Activated CD4-positive, alpha-beta T cell treated with anti-CD3 and anti-CD28 coated beads, Interleukin-2, amount 50 U/mL, for 1 hour (primary cell): ENCODE measurements at regions not wholly inside any gene's neighbourhood (a gene's known extent, or its start where the extent isn't known, plus 50 kb on each side); places are given as distances from the start of the nearest gene placed in this dataset.
"Not testable (repeated sequence)": the region's sequence is repeated elsewhere in the genome, so short reads cannot be mapped to it uniquely, and the experiment has no call there.

Experiments
- DNase-seq: peaks from one replicate; pipeline ENCODE4 v3.0.0-alpha.2; 2020

GRCh38 chr17:14522795-14523387 lies 222.0 kb downstream of the HS3ST3B1 start:
- DNase-seq, result no peak

GRCh38 chr17:14518919-14519318 lies 218.0 kb downstream of the HS3ST3B1 start:
- not testable (repeated sequence) for DNase-seq

GRCh38 chr17:14514973-14515372 lies 214.1 kb downstream of the HS3ST3B1 start:
- no peak for DNase-seq

- no peak for DNase-seq
These were observed 213.0 kb downstream of the HS3ST3B1 start for GRCh38 chr17:14513835-14514234.

- DNase-seq, result no peak
These were observed 209.3 kb downstream of the HS3ST3B1 start for GRCh38 chr17:14510136-14510535.

- DNase-seq, result no peak
These were observed 207.3 kb downstream of the HS3ST3B1 start for GRCh38 chr17:14508156-14508555.

GRCh38 chr17:14506364-14506763 lies 205.5 kb downstream of the HS3ST3B1 start:
- DNase-seq, result no peak

- DNase-seq, result no peak
These were observed 204.7 kb downstream of the HS3ST3B1 start for GRCh38 chr17:14505606-14506005.

- no peak for DNase-seq
These were observed 199.1 kb downstream of the HS3ST3B1 start for GRCh38 chr17:14499976-14500375.

GRCh38 chr17:14498812-14499211 lies 197.9 kb downstream of the HS3ST3B1 start:
- DNase-seq, result no peak

GRCh38 chr17:14494161-14494560 lies 193.3 kb downstream of the HS3ST3B1 start:
- no peak for DNase-seq

- DNase-seq, result no peak
These were observed 189.1 kb downstream of the HS3ST3B1 start for GRCh38 chr17:14489986-14490385.

GRCh38 chr17:14488958-14489550 lies 188.2 kb downstream of the HS3ST3B1 start:
- no peak for DNase-seq

- no peak for DNase-seq
These were observed 186.2 kb downstream of the HS3ST3B1 start for GRCh38 chr17:14487068-14487467.

- no peak for DNase-seq
These were observed 181.8 kb downstream of the HS3ST3B1 start for GRCh38 chr17:14482715-14483114.

GRCh38 chr17:14481664-14482063 lies 180.8 kb downstream of the HS3ST3B1 start:
- DNase-seq, result no peak

- no peak for DNase-seq
These were observed 173.7 kb downstream of the HS3ST3B1 start for GRCh38 chr17:14474591-14474990.

GRCh38 chr17:14471052-14471451 lies 170.2 kb downstream of the HS3ST3B1 start:
- no peak for DNase-seq

- DNase-seq, result no peak
These were observed 169.5 kb downstream of the HS3ST3B1 start for GRCh38 chr17:14470417-14470816.

- no peak for DNase-seq
These were observed 169.1 kb downstream of the HS3ST3B1 start for GRCh38 chr17:14469971-14470370.

GRCh38 chr17:14468858-14469257 lies 168.0 kb downstream of the HS3ST3B1 start:
- no peak for DNase-seq

- DNase-seq, result no peak
These were observed 160.3 kb downstream of the HS3ST3B1 start for GRCh38 chr17:14461227-14461548.

GRCh38 chr17:14460516-14461226 lies 159.8 kb downstream of the HS3ST3B1 start:
- DNase-seq, result no peak

- DNase-seq, result no peak
These were observed 159.1 kb downstream of the HS3ST3B1 start for GRCh38 chr17:14459955-14460354.

- DNase-seq, result no peak
These were observed 157.8 kb downstream of the HS3ST3B1 start for GRCh38 chr17:14458724-14459123.
